Activated T-cell treated with anti-CD3 and anti-CD28 coated beads, Interleukin-2, amount 50 U/mL, for 24 hours (primary cell): ENCODE measurements at regions not wholly inside any gene's neighbourhood (a gene's known extent, or its start where the extent isn't known, plus 50 kb on each side); places are given as distances from the start of the nearest gene placed in this dataset.
"Not testable (repeated sequence)": the region's sequence is repeated elsewhere in the genome, so short reads cannot be mapped to it uniquely, and the experiment has no call there.

Experiments
- DNase-seq: peaks from one replicate; pipeline ENCODE4 v3.0.0-alpha.2; 2020
- H3K27ac Mint-ChIP-seq: 2 replicates; pipeline ENCODE4 v1.8.0; 2020; ENCODE audit warnings: mild to moderate bottlenecking, mixed read lengths
- H3K27me3 Mint-ChIP-seq: 2 replicates; pipeline ENCODE4 v1.8.0; 2020; ENCODE audit warnings: mixed read lengths
- H3K36me3 Mint-ChIP-seq: 2 replicates; pipeline ENCODE4 v1.8.0; 2020; ENCODE audit warnings: low read depth, mixed read lengths
- H3K4me1 Mint-ChIP-seq: 2 replicates; pipeline ENCODE4 v1.8.0; 2020; ENCODE audit warnings: low read depth, mixed read lengths
- H3K4me3 Mint-ChIP-seq: 2 replicates; pipeline ENCODE4 v1.8.0; 2020; ENCODE audit warnings: mild to moderate bottlenecking, moderate library complexity, mixed read lengths
- H3K9me3 Mint-ChIP-seq: 2 replicates; pipeline ENCODE4 v1.8.0; 2020; ENCODE audit warnings: mixed read lengths

DNA sequence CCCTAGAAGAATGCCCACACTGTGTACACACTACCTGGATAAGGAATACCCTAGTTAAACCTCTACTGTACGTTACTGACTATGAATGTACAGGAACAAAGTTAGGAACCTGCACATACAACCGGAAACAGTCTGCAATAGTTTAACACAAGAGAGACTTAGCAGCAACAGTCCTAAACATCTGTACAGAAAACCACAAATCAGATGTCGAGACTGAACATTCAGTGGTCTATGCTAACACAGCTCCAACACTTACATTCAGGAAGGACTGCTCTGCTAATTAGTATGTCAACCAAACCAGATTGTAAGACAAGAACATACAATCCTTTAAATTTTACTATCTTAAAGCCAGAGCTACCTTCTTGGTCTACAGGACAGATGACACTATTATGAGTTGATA is 104.9 kb downstream of the ZNF429 start:
- no peaks in the 10 kb centered on the region for H3K4me1 Mint-ChIP-seq
- H3K36me3 Mint-ChIP-seq: no peaks in the 10 kb centered on the region
- H3K9me3 Mint-ChIP-seq: no peaks in the 10 kb centered on the region
- H3K27me3 Mint-ChIP-seq: no peaks in the 10 kb centered on the region
- no peak overlapping the region for H3K4me3 Mint-ChIP-seq
- no peak for DNase-seq
- no peak overlapping the region for H3K27ac Mint-ChIP-seq

DNA sequence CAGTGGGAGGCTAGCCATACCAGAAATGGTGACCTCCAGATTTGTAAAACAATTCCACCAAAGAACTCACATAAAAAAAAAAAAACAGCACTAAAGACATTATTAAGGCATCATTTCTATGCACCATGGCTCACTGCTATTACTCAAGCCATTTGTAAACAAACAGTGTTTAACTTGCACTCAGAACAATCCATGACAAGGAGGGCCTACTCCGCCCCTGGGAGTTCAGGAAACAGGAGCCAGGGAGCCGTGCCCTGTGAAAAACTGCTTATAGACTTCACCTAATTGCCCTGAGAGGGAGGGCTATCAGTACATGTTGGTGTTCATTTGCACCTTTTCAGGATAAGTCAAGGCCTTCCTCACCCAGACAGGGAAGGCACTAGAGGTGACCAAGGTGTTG is 103.2 kb downstream of the ZNF429 start:
- H3K36me3 Mint-ChIP-seq: peaks cover 6% of the 10 kb centered on the region
- no peak for DNase-seq
- H3K4me3 Mint-ChIP-seq: no peak overlapping the region
- no peaks in the 10 kb centered on the region for H3K27me3 Mint-ChIP-seq
- peaks cover 18% of the 10 kb centered on the region for H3K4me1 Mint-ChIP-seq
- H3K9me3 Mint-ChIP-seq: no peaks in the 10 kb centered on the region
- H3K27ac Mint-ChIP-seq: no peak overlapping the region

DNA sequence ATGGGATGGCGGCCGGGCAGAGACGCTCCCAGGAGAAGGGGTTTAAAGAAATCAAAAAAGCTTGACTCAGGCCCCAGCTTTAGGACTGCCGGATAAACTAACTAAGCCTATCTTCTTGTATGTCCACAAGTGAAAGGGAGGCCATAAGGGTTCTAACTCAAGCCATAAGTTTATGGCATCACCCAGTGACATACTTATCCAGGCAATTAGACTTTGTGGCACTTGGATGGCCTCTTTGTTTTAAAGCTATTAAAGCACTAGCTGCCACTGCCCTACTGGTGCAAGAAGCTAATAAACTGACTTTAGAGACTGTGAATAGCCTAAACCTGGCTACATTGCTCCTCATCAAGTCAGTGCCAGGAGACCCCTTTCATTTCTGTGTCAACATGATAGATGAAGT is 102.0 kb downstream of the ZNF429 start:
- Mint-ChIP-seq H3K36me3 (peaks cover 6% of the 10 kb centered on the region), H3K4me3 (no peak overlapping the region), H3K9me3 (no peaks in the 10 kb centered on the region), H3K27ac (no peak overlapping the region), H3K27me3 (no peaks in the 10 kb centered on the region), H3K4me1 (peaks cover 23% of the 10 kb centered on the region)
- DNase-seq: no peak

DNA sequence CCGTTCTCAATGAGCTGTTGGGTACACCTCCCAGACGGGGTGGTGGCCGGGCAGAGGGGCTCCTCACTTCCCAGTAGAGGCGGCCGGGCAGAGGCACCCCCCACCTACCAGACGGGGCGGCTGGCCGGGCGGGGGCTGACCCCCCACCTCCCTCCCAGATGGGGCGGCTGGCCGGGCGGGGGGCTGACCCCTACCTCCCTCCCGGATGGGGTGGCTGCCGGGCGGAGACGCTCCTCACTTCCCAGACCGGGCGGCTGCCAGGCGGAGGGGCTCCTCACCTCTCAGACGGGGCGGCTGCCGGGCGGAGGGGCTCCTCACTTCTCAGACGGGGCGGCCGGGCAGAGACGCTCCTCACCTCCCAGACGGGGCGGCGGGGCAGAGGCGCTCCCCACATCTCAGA is 101.6 kb downstream of the ZNF429 start:
- not testable (repeated sequence) for H3K36me3 Mint-ChIP-seq, H3K9me3 Mint-ChIP-seq, DNase-seq, H3K4me3 Mint-ChIP-seq, H3K27ac Mint-ChIP-seq, H3K27me3 Mint-ChIP-seq
- H3K4me1 Mint-ChIP-seq: peaks cover 23% of the 10 kb centered on the region

DNA sequence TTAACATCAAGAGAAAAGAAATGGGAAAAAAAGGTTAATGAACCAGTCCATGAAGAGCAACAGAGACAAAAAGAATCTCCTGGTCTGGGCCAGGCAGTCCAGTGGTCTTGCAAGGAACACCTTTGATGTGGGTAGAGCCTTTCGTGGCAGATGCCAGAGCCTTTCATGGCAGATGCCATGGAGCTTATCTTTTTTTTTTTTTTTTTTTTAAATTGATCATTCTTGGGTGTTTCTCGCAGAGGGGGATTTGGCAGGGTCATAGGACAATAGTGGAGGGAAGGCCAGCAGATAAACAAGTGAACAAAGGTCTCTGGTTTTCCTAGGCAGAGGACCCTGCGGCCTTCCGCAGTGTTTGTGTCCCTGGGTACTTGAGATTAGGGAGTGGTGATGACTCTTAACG is 100.9 kb downstream of the ZNF429 start:
- H3K4me1 Mint-ChIP-seq: peaks cover 23% of the 10 kb centered on the region
- not testable (repeated sequence) for H3K36me3 Mint-ChIP-seq, H3K27me3 Mint-ChIP-seq, H3K9me3 Mint-ChIP-seq, DNase-seq, H3K4me3 Mint-ChIP-seq, H3K27ac Mint-ChIP-seq

DNA sequence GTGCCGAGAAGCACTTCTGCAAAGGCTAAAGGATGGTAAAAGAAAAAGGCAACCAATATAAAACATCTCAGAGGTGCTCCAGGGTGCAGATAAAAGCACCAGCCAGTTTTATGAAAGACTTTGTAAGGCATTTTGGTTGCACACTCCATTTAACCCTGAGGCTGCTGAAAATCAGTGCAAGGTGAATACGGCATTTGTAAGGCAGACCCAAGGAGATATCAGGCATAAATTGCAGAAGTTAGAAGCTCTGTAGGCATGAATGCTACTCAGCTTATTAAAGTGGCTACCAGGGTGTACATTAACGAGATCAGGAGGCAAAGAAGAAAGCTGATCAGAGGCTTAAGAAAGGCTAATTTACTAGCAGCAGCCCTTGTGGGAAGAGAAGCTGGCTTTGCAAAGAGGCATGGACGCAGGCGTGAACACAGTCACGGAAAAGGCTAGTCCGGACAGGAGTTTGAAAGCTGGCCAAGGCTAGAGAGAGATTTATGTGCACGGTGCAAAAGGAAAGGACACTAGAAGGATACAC is 99.6 kb downstream of the ZNF429 start:
- Mint-ChIP-seq H3K4me3 (peak overlapping the region; percentile 82), H3K9me3 (no peaks in the 10 kb centered on the region), H3K36me3 (peaks cover 6% of the 10 kb centered on the region), H3K4me1 (peaks cover 23% of the 10 kb centered on the region), H3K27ac (peak overlapping the region; percentile 85), H3K27me3 (no peaks in the 10 kb centered on the region)
- no peak for DNase-seq
